HG02588 (cell line): ENCODE measurements at regions not wholly inside any gene's neighbourhood (a gene's known extent, or its start where the extent isn't known, plus 50 kb on each side); places are given as distances from the start of the nearest gene placed in this dataset.

ENCODE experiments used
- ATAC-seq: cut with Tn5 transposase; IDR thresholded peaks from one replicate; pipeline ENCODE4 v1.9.1; 2021; ENCODE audit warnings: mild to moderate bottlenecking, moderate library complexity; ENCODE audit not compliant: unreplicated experiment

DNA sequence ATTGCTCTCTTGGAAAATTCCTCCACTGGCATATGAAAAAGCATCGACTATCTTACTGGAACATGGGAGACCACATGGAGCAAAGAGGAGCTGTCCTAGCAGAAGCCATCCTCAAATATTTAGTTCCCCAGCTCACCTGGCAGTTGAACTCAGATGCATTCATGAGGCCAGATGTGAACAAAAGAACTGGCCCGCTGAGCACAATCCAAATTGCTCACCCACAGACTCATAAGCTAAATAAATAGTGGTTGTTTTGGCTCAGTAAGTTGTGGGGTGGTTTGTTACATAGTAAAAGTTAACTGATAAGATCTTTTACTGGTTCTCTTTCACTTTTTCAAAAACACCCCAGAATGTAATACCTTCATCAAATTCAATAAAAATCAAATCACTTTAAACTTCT lies 108.6 kb upstream of the CWC22 start:
- no peak for ATAC-seq

DNA sequence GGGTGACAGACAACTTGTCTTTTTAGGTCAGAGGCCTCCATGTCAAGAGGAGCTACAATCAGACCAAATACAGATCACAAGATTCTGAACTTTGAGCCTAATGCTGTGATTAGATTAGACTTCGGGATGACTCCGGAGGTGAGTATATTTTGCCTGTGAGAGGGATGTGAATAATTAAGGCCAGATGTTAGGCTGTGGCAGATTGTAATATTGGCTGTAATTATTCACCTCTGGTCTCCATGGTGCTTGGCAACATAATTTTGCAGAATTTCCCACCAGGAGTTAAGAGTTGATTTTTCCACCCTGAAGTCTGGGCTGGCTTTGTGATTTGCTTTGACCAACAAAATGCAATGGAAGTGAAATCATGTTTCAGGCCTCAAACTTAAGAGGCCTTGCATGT lies 108.2 kb upstream of the CWC22 start:
- no peak for ATAC-seq

DNA sequence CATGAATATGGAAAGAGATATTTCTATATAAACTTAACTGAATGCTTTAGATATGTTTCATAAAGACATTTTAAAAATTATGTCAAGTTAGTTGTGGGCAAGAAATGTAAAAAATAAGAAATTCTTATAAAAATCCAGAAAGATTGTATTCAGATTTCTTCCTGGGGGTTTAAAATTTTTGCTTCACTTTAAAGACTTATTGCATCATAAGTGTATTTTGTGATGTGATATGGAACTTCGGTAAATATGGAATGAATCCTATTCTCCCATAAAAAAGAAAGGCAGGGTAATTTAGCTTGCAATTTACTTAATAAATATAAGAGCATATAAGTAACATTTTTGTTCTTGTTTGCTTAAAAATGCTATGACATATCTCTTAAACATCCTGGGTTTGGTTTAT lies 104.8 kb upstream of the CWC22 start:
- no peak for ATAC-seq

DNA sequence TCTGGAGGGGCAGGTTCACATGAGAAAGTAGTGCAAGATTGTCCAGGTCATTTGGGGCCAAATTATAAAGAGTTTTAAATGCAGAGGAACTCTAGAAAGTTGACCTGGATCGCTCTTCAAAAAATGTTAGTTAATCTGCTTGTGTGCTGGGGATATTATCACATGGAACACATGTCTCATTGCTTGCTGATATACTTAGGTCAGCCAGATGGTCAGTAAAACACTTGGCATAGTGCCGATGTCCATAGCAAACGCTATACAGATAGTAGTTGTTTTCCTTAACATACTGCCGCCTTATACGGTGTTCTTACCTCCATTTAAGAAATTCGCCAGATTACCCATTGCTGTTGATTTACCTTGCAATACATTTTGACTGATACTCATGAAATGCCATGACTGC lies 103.4 kb upstream of the CWC22 start:
- ATAC-seq, result no peak

DNA sequence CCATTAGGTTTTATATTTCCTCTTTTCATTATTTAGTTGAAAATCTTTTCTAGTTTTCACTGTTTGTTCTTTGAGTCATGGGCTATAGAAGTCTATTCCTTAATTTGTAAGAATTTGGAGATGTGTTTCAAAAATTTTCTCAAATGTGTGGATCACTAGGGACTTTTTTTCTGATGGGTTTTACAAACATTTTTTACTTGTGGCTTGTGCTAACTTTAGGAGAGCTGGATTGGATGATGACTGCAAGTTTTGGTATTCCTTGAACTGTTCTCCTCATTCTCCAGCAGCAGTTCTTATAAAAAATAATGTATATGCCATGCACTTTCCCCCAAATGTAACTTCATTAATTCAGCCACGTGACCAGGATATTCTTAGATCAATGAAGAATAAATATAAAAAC lies 94.7 kb upstream of the CWC22 start:
- no peak for ATAC-seq

- ATAC-seq, result no peak
These were observed 92.2 kb upstream of the CWC22 start for GRCh38 chr2:180099308-180099707.

DNA sequence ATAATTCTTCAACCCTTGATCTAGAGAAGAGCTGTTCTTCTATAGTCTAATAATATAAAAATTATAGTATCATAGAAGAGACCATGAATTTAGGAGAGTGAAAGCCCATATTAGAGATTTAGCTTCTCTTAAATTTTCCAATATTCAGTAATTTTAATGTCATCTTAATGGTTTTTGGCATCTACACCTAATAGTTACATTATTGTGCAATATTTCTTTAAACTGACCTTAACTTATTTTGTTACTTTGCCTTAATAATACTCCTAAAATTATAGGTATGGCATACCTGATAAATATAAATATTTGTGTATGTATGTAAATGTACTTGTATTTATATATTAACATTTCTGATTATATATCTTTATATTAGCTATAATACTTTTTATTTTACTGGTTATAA lies 78.0 kb upstream of the CWC22 start:
- ATAC-seq, result no peak

DNA sequence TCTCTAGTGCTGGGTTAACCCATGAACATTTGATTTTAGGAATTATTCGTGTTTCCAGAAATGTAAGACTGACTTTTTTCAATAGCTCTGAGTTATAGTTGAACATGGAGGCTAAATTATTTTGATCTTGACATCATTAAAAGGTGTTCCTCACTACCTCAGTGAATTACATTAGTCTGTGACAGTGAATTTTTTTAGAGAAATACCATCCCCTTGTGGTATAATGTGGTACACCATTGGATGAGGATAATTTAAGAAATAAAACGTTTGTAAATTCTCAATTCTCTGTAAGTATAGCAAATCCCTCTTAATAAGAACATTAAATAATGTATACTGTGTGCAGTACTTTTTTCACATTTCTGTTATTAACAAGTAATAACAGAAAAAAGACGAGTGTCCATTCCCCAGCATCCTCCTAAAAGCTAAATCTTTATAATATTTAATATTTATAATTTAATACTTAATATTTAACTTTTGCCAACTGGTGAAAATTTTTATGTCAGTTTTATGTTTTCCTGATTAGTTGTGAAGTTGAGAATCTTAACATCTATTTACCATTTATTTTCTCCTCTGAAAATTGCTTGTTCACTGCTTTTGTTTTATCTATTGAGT lies 70.3 kb upstream of the CWC22 start:
- ATAC-seq, result no peak

- ATAC-seq, result no peak
These were observed 68.8 kb upstream of the CWC22 start for GRCh38 chr2:180075870-180076269.

GRCh38 chr2:180071797-180072196 lies 64.7 kb upstream of the CWC22 start:
- no peak for ATAC-seq

GRCh38 chr2:180063494-180064092 lies 56.5 kb upstream of the CWC22 start:
- ATAC-seq, result no peak

DNA sequence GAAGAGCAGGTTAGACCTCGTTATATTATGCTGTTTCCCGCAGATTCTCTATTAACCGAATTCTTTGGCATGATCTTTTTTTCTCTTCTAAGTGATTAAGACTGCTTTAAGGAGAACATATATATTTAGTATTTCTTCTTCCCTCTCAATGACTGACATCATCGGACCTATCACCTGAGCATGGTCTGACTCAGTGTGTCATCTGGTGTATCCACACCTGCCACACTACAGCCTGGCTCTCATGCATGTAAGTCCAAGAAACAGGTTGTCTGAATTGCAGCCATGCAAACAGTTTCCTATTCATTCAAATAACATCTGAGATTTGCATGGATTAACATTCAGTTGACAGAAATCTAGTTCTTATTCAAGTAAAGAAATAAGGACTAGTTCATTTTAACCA lies 55.1 kb upstream of the CWC22 start:
- ATAC-seq, result no peak

GRCh38 chr2:180061546-180061945 lies 54.4 kb upstream of the CWC22 start:
- no peak for ATAC-seq

GRCh38 chr2:180061085-180061484 lies 54.0 kb upstream of the CWC22 start:
- ATAC-seq, result no peak

GRCh38 chr2:180058993-180059392 lies 51.9 kb upstream of the CWC22 start:
- no peak for ATAC-seq

- no peak for ATAC-seq
These were observed 50.8 kb upstream of the CWC22 start for GRCh38 chr2:180057706-180058412.
